ENCODE measurements at regions not wholly inside any gene's neighbourhood (a gene's known extent, or its start where the extent isn't known, plus 50 kb on each side); places are given as distances from the start of the nearest gene placed in this dataset.
A peak's percentile ranks its signal among the peaks of the same experiment; 100 is the strongest.
"Not testable (repeated sequence)": the region's sequence is repeated elsewhere in the genome, so short reads cannot be mapped to it uniquely, and the experiment has no call there.

DNA sequence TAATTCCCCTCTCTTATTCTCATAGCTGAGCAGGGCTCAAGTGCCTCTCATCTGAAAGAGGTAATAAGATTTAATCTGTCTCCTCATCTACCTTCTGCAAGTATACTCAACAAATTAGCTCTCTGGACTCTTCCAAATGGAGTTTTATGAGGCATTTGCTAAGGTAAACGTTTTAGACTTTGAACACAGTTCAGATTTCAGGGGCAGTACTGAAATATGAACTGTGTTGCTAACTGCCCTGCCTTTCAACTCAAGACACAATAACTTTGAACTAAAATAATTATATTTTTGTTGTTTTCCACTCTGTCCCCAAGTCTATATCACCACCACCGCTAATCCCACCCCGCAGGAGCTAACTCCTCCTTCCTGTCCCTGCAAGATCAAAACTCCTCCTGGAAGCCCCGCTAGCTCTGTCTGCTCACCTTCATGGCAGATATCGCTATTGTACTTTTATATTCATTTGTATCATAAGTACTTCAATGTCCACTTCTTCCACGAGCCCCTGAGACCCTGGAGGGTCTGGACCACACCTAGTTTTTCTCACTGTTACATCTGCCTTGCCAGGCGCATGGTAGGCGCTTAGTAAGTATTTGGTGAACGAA lies 90.7 kb upstream of the DRD5 start:
- H3K9me3 ChIP-seq (ENCODE audit: low read length); H3K4me1 ChIP-seq (ENCODE audit: insufficient read depth, low read length); H3K36me3 ChIP-seq (ENCODE audit: insufficient read depth, low read length); H3K27me3 ChIP-seq (ENCODE audit: control insufficient read depth in 1 of 2, insufficient read depth in 2 of 2, low read length in 2 of 2): not testable (repeated sequence)
- Histone ChIP-seq H3K9ac (ENCODE audit: low read length) (peak overlapping the region; percentile 57), H3K4me3 (ENCODE audit: low read depth in 1 of 2, low read length in 2 of 2) (peak overlapping the region; percentile 54 to 71), H3K27ac (ENCODE audit: low read depth, low read length) (peak overlapping the region; percentile 75)

GRCh38 chr4:9691238-9692065 lies 90.0 kb upstream of the DRD5 start:
- Histone ChIP-seq H3K4me1 (ENCODE audit: insufficient read depth, low read length) (no peaks in the 10 kb centered on the region), H3K9ac (ENCODE audit: low read length) (peak overlapping the region; percentile 57), H3K27ac (ENCODE audit: low read depth, low read length) (peak overlapping the region; percentile 78), H3K36me3 (ENCODE audit: insufficient read depth, low read length) (no peaks in the 10 kb centered on the region), H3K27me3 (ENCODE audit: control insufficient read depth in 1 of 2, insufficient read depth in 2 of 2, low read length in 2 of 2) (no peaks in the 10 kb centered on the region), H3K9me3 (ENCODE audit: low read length) (no peaks in the 10 kb centered on the region), H3K4me3 (ENCODE audit: low read depth in 1 of 2, low read length in 2 of 2) (peak overlapping the region; percentile 54 to 71)

GRCh38 chr4:9692791-9693491 lies 88.5 kb upstream of the DRD5 start:
- H3K36me3 ChIP-seq (ENCODE audit: insufficient read depth, low read length); H3K27me3 ChIP-seq (ENCODE audit: control insufficient read depth in 1 of 2, insufficient read depth in 2 of 2, low read length in 2 of 2); H3K4me3 ChIP-seq (ENCODE audit: low read depth in 1 of 2, low read length in 2 of 2); H3K4me1 ChIP-seq (ENCODE audit: insufficient read depth, low read length); H3K9me3 ChIP-seq (ENCODE audit: low read length); H3K27ac ChIP-seq (ENCODE audit: low read depth, low read length); H3K9ac ChIP-seq (ENCODE audit: low read length): not testable (repeated sequence)

GRCh38 chr4:9694403-9694802 lies 87.0 kb upstream of the DRD5 start:
- H3K9ac ChIP-seq (ENCODE audit: low read length); H3K27me3 ChIP-seq (ENCODE audit: control insufficient read depth in 1 of 2, insufficient read depth in 2 of 2, low read length in 2 of 2); H3K27ac ChIP-seq (ENCODE audit: low read depth, low read length); H3K36me3 ChIP-seq (ENCODE audit: insufficient read depth, low read length); H3K4me3 ChIP-seq (ENCODE audit: low read depth in 1 of 2, low read length in 2 of 2); H3K9me3 ChIP-seq (ENCODE audit: low read length); H3K4me1 ChIP-seq (ENCODE audit: insufficient read depth, low read length): not testable (repeated sequence)

GRCh38 chr4:9695994-9696393 lies 85.4 kb upstream of the DRD5 start:
- H3K36me3 ChIP-seq (ENCODE audit: insufficient read depth, low read length); H3K4me3 ChIP-seq (ENCODE audit: low read depth in 1 of 2, low read length in 2 of 2); H3K27ac ChIP-seq (ENCODE audit: low read depth, low read length); H3K9me3 ChIP-seq (ENCODE audit: low read length); H3K27me3 ChIP-seq (ENCODE audit: control insufficient read depth in 1 of 2, insufficient read depth in 2 of 2, low read length in 2 of 2); H3K9ac ChIP-seq (ENCODE audit: low read length); H3K4me1 ChIP-seq (ENCODE audit: insufficient read depth, low read length): not testable (repeated sequence)

GRCh38 chr4:9696561-9696960 lies 84.9 kb upstream of the DRD5 start:
- not testable (repeated sequence) for H3K9me3 ChIP-seq (ENCODE audit: low read length); H3K4me3 ChIP-seq (ENCODE audit: low read depth in 1 of 2, low read length in 2 of 2)

DNA sequence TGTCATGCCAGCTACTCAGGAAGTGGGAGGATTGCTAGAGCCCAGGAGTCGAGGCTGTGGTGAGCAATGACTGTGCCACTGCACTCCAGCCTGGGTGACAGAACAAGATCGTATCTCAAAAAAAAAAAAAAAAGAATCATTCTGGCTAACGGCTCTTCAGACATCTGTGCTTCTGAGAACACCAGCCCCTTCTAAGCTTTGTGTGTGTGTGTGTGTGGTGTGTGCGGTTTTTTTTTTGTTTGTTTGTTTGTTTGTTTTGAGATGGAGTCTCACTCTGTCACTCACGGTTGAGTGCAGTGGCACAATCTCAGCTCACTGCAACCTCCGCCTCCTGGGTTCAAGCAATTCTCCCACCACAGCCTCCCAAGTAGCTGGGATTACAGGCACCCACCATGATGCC lies 79.4 kb upstream of the DRD5 start:
- H3K9me3 ChIP-seq (ENCODE audit: low read length); H3K36me3 ChIP-seq (ENCODE audit: insufficient read depth, low read length); H3K27ac ChIP-seq (ENCODE audit: low read depth, low read length); H3K27me3 ChIP-seq (ENCODE audit: control insufficient read depth in 1 of 2, insufficient read depth in 2 of 2, low read length in 2 of 2); H3K4me1 ChIP-seq (ENCODE audit: insufficient read depth, low read length); H3K9ac ChIP-seq (ENCODE audit: low read length); H3K4me3 ChIP-seq (ENCODE audit: low read depth in 1 of 2, low read length in 2 of 2): not testable (repeated sequence)

More at GRCh38 chr4:9696561-9696960, 84.9 kb upstream of the DRD5 start:
- H3K9ac ChIP-seq (ENCODE audit: low read length); H3K4me1 ChIP-seq (ENCODE audit: insufficient read depth, low read length); H3K27me3 ChIP-seq (ENCODE audit: control insufficient read depth in 1 of 2, insufficient read depth in 2 of 2, low read length in 2 of 2); H3K36me3 ChIP-seq (ENCODE audit: insufficient read depth, low read length); H3K27ac ChIP-seq (ENCODE audit: low read depth, low read length): not testable (repeated sequence)

DNA sequence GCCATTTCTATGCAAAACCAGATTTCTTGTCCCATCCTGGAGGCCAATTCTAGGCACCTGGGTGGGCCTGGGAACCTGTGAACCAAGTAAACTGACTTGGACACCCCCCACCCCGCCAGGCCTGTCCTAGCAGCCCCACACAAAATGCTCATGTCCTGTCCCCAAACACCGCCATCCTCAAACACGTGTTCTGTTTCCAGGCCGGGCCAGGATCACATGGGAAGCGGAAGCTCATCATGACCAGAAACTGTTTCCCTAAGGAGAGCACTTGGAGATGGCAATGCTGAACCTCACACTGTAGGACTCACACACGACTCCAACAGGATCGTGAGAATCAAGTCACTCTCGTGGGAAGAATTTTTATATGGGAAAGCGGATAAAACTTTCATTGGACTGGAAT lies 78.7 kb upstream of the DRD5 start:
- H3K9ac ChIP-seq (ENCODE audit: low read length); H3K27ac ChIP-seq (ENCODE audit: low read depth, low read length); H3K27me3 ChIP-seq (ENCODE audit: control insufficient read depth in 1 of 2, insufficient read depth in 2 of 2, low read length in 2 of 2); H3K36me3 ChIP-seq (ENCODE audit: insufficient read depth, low read length); H3K9me3 ChIP-seq (ENCODE audit: low read length); H3K4me3 ChIP-seq (ENCODE audit: low read depth in 1 of 2, low read length in 2 of 2); H3K4me1 ChIP-seq (ENCODE audit: insufficient read depth, low read length): not testable (repeated sequence)

GRCh38 chr4:9703391-9703790 lies 78.0 kb upstream of the DRD5 start:
- no peaks in the 10 kb centered on the region for H3K36me3 ChIP-seq (ENCODE audit: insufficient read depth, low read length)
- H3K4me1 ChIP-seq (ENCODE audit: insufficient read depth, low read length) = no peaks in the 10 kb centered on the region
- no peak overlapping the region for H3K27ac ChIP-seq (ENCODE audit: low read depth, low read length)
- H3K27me3 ChIP-seq (ENCODE audit: control insufficient read depth in 1 of 2, insufficient read depth in 2 of 2, low read length in 2 of 2) = no peaks in the 10 kb centered on the region
- H3K9ac ChIP-seq (ENCODE audit: low read length) = no peak overlapping the region
- H3K9me3 ChIP-seq (ENCODE audit: low read length) = no peaks in the 10 kb centered on the region
- no peak overlapping the region for H3K4me3 ChIP-seq (ENCODE audit: low read depth in 1 of 2, low read length in 2 of 2)

DNA sequence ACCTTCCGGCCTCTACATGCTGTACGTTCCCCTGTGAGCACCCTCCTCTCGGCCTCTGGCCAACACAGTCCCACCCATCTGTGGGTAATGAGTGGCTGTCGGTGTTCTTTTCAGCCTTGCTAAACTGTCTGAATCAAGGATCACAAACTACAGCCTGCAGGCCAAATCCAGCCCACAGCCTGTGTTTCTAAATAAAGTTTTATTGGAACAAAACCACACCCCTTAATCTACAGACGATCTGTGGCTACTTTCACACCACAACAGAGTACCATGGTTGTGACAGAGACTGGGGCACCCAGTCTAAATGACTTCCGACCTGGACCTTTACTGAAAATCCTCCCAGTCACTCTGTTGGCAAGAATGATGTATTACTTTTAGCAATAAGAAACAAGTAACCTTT lies 77.3 kb upstream of the DRD5 start:
- H3K4me3 ChIP-seq (ENCODE audit: low read depth in 1 of 2, low read length in 2 of 2) = not testable (repeated sequence)

DNA sequence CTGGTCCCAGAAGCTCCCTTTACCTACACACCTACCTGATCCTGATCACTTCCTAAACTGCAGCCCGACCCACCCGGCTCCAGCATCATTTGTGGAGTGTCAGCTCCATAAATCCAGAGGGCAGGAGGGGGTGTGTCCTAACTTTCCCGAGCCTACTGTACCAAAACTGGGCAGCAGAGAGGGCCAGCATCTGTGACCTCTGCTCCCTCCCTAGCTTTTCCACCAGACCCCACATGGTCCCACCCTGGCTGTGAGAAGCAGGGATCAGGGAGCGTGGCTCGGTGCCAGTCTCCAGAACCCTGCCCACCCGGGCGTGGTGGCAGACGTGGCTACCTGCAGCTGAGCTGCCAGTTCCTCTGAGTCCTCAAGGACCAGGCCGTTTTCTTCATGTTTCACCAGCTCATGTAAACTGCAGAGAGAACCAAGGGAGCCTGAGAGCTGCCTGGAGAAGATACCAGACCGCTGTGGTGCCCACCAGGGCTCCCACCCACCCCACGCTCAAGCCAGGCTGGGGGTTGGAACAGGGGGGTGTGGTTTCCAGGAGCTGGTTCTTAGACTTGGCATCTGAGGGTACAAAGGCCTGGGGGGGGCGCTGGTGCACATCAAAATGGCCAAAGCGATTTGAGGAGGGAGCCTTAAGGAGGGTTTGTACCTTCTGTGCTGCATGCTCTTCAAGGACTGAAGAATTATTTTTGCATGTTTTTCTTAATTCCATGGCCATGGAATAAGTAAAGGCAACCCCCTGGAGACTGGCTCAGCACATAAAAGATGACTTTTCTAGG lies 76.7 kb upstream of the DRD5 start:
- H3K9me3 ChIP-seq (ENCODE audit: low read length) = no peaks in the 10 kb centered on the region
- H3K36me3 ChIP-seq (ENCODE audit: insufficient read depth, low read length) = no peaks in the 10 kb centered on the region
- H3K4me3 ChIP-seq (ENCODE audit: low read depth in 1 of 2, low read length in 2 of 2) = no peak overlapping the region
- no peak overlapping the region for H3K9ac ChIP-seq (ENCODE audit: low read length)
- H3K27me3 ChIP-seq (ENCODE audit: control insufficient read depth in 1 of 2, insufficient read depth in 2 of 2, low read length in 2 of 2) = no peaks in the 10 kb centered on the region
- H3K4me1 ChIP-seq (ENCODE audit: insufficient read depth, low read length) = no peaks in the 10 kb centered on the region
- H3K27ac ChIP-seq (ENCODE audit: low read depth, low read length) = no peak overlapping the region

More for the DNA sequence above, 77.3 kb upstream of the DRD5 start:
- not testable (repeated sequence) for H3K36me3 ChIP-seq (ENCODE audit: insufficient read depth, low read length); H3K27ac ChIP-seq (ENCODE audit: low read depth, low read length); H3K9me3 ChIP-seq (ENCODE audit: low read length); H3K9ac ChIP-seq (ENCODE audit: low read length); H3K4me1 ChIP-seq (ENCODE audit: insufficient read depth, low read length); H3K27me3 ChIP-seq (ENCODE audit: control insufficient read depth in 1 of 2, insufficient read depth in 2 of 2, low read length in 2 of 2)
